Esophagus muscularis mucosa (tissue), 4 donors: ENCODE measurements at regions not wholly inside any gene's neighbourhood (a gene's known extent, or its start where the extent isn't known, plus 50 kb on each side); places are given as distances from the start of the nearest gene placed in this dataset.

ENCODE experiments used
- DNase-seq: peaks from one replicate; pipeline ENCODE4 v3.0.0-alpha.2; 2017; ENCODE audit errors: extremely low spot score
- H3K27ac ChIP-seq, 4 donors: fragments of 200-600 bp; sonication (generic); replicated peaks in 1 of 4; 1 replicate in 3 of 4; 2 replicates in 1 of 4; pipeline ENCODE4 v1.5.1; 2016 to 2019; ENCODE audit warnings: mild to moderate bottlenecking in 1 of 4
- H3K27me3 ChIP-seq, 4 donors: fragments of 200-600 bp; sonication (generic); one replicate each; pipeline versions ENCODE4 v1.5.1 to v1.6.0; 2016 to 2019
- H3K36me3 ChIP-seq, 4 donors: fragments of 200-600 bp; sonication (generic); one replicate each; pipeline ENCODE4 v1.5.1; 2016 to 2019
- H3K4me1 ChIP-seq, 4 donors: fragments of 200-600 bp; sonication (generic); one replicate each; pipeline ENCODE4 v1.5.1; 2016 to 2019
- H3K4me3 ChIP-seq, 4 donors: fragments of 200-600 bp; sonication (generic); 1 replicate in 2 of 4; 2 replicates in 2 of 4; pipeline ENCODE4 v1.5.1; 2016 to 2019; ENCODE audit warnings: mild to moderate bottlenecking in 4 of 4, moderate library complexity in 1 of 4
- H3K9me3 ChIP-seq, 4 donors: fragments of 200-600 bp; sonication (generic); 1 replicate in 3 of 4; 2 replicates in 1 of 4; pipeline ENCODE4 v1.5.1; 2016 to 2019
- CTCF ChIP-seq, 3 experiments: fragments of 200-600 bp in 2 of 3; fragments of 450-650 bp in 1 of 3; sonication (generic) in 2 of 3; IDR thresholded peaks; one replicate each; pipeline ENCODE4 v1.5.1; 2017 to 2019; ENCODE audit warnings: antibody characterized with exemption in 3 of 3, mild to moderate bottlenecking in 2 of 3, moderate library complexity in 1 of 3
- EP300 ChIP-seq: sonication (generic); formaldehyde crosslinking; IDR thresholded peaks from one replicate; pipeline ENCODE4 v1.6.1; 2017; ENCODE audit warnings: antibody characterized with exemption
- POLR2A ChIP-seq: fragments of 450-650 bp; IDR thresholded peaks from one replicate; pipeline ENCODE4 v1.6.1; 2017; ENCODE audit warnings: antibody characterized with exemption, moderate library complexity, mild to moderate bottlenecking, low read depth
- POLR2AphosphoS5 ChIP-seq, 2 donors: sonication (generic); formaldehyde crosslinking; IDR thresholded peaks; one replicate each; pipeline ENCODE4 v1.6.1; 2017; ENCODE audit warnings: antibody characterized with exemption in 2 of 2
- WGBS: methylation state at CpG from one replicate; pipeline ENCODE4 v1.1.5; 2018; 5-methylcytosine and 5-hydroxymethylcytosine counted together
- intact Hi-C: fragments of 100-400 bp; cut with DNase I; formaldehyde crosslinking; loops from one replicate; pipeline ENCODE4 v1.15.1; 2023

- peaks cover 0 to 3% (median 0%) of the 10 kb centered on the region in 4 donors for H3K4me1 ChIP-seq
- no peaks in the 10 kb centered on the region for H3K9me3 ChIP-seq
- intact Hi-C loops, result no loop called here
- H3K36me3 ChIP-seq, result no peaks in the 10 kb centered on the region
- no peak overlapping the region for H3K27ac ChIP-seq
- 73% methylated on average over 6 of the region's 6 CpGs for WGBS
- H3K4me3 ChIP-seq, result no peak overlapping the region
- TF ChIP-seq CTCF (IDR thresholded peaks at IDR 0.05) (no peak), POLR2A (no peak)
- no peak for DNase-seq
- no peaks in the 10 kb centered on the region for H3K27me3 ChIP-seq
Measured at GRCh38 chr12:25424211-25424731, 128.8 kb downstream of the LMNTD1 start.

- peaks cover 0 to 3% (median 0%) of the 10 kb centered on the region in 4 donors for H3K4me1 ChIP-seq
- H3K27me3 ChIP-seq, result no peaks in the 10 kb centered on the region
- intact Hi-C loops, result no loop called here
- H3K27ac ChIP-seq, result no peak overlapping the region
- WGBS, result 79% methylated on average over 11 of the region's 11 CpGs
- no peaks in the 10 kb centered on the region for H3K9me3 ChIP-seq
- TF ChIP-seq CTCF (IDR thresholded peaks at IDR 0.05) (no peak), POLR2A (no peak), EP300 (no peak), POLR2AphosphoS5 (IDR thresholded peaks at IDR 0.05) (no peak)
- H3K4me3 ChIP-seq, result no peak overlapping the region
- H3K36me3 ChIP-seq, result no peaks in the 10 kb centered on the region
- DNase-seq, result no peak
Measured at GRCh38 chr12:25423355-25424050, 129.6 kb downstream of the LMNTD1 start.

GRCh38 chr12:25422241-25422640 lies 130.8 kb downstream of the LMNTD1 start:
- WGBS, result 94% methylated on average over 1 of the region's 1 CpG
- TF ChIP-seq EP300 (no peak), POLR2A (no peak), POLR2AphosphoS5 (IDR thresholded peaks at IDR 0.05) (no peak), CTCF (IDR thresholded peaks at IDR 0.05) (no peak)
- no peak for DNase-seq
- Histone ChIP-seq H3K4me1 (peaks cover 0 to 3% (median 0%) of the 10 kb centered on the region in 4 donors), H3K4me3 (no peak overlapping the region), H3K36me3 (no peaks in the 10 kb centered on the region), H3K9me3 (no peaks in the 10 kb centered on the region), H3K27me3 (no peaks in the 10 kb centered on the region), H3K27ac (no peak overlapping the region)
- intact Hi-C loops, result no loop called here

GRCh38 chr12:25421651-25422167 lies 131.4 kb downstream of the LMNTD1 start:
- WGBS, result 100% methylated on average over 2 of the region's 2 CpGs
- TF ChIP-seq CTCF (IDR thresholded peaks at IDR 0.05) (no peak), EP300 (no peak), POLR2AphosphoS5 (IDR thresholded peaks at IDR 0.05) (no peak), POLR2A (no peak)
- no peaks in the 10 kb centered on the region for H3K27me3 ChIP-seq

GRCh38 chr12:25420116-25420515 lies 133.0 kb downstream of the LMNTD1 start:
- intact Hi-C loops, result no loop called here
- no peak for TF ChIP-seq EP300
- TF ChIP-seq POLR2A, result no peak
- TF ChIP-seq CTCF (IDR thresholded peaks at IDR 0.05), result no peak
- no peak for TF ChIP-seq POLR2AphosphoS5 (IDR thresholded peaks at IDR 0.05)
- no peaks in the 10 kb centered on the region for H3K9me3 ChIP-seq
- H3K27ac ChIP-seq, result no peak overlapping the region
- H3K4me3 ChIP-seq, result no peak overlapping the region
- 73% methylated on average over 4 of the region's 4 CpGs for WGBS
- no peak for DNase-seq
- H3K36me3 ChIP-seq, result no peaks in the 10 kb centered on the region
- H3K4me1 ChIP-seq, result peaks cover 0 to 3% (median 0%) of the 10 kb centered on the region in 4 donors
- no peaks in the 10 kb centered on the region for H3K27me3 ChIP-seq

More at GRCh38 chr12:25421651-25422167, 131.4 kb downstream of the LMNTD1 start:
- DNase-seq, result no peak
- Histone ChIP-seq H3K4me3 (no peak overlapping the region), H3K27ac (no peak overlapping the region), H3K9me3 (no peaks in the 10 kb centered on the region), H3K4me1 (peaks cover 0 to 3% (median 0%) of the 10 kb centered on the region in 4 donors), H3K36me3 (no peaks in the 10 kb centered on the region)
- intact Hi-C loops, result no loop called here
